Cardiac fibroblast (primary cell): ENCODE measurements at regions not wholly inside any gene's neighbourhood (a gene's known extent, or its start where the extent isn't known, plus 50 kb on each side); places are given as distances from the start of the nearest gene placed in this dataset.

ENCODE experiments used
- DNase-seq, 2 donors: peaks; one replicate each; pipeline versions ENCODE4 v3.0.0 to v3.0.0-alpha.2; 2010; ENCODE audit warnings: low read depth in 2 of 2
- H3K4me3 ChIP-seq, 2 donors: replicated peaks in 1 of 2; 1 replicate in 1 of 2; 2 replicates in 1 of 2; pipeline ENCODE4 v1.5.1; 2011; ENCODE audit warnings: low read depth in 2 of 2, low read length in 2 of 2, mild to moderate bottlenecking in 2 of 2, moderate library complexity in 1 of 2
- TF ChIP-seq, protein P1 (sequence below): IDR thresholded peaks from one replicate; pipeline ENCODE4 v1.5.1; 2011; ENCODE audit warnings: low read depth, mild to moderate bottlenecking, low read length, inconsistent platforms

DNA sequence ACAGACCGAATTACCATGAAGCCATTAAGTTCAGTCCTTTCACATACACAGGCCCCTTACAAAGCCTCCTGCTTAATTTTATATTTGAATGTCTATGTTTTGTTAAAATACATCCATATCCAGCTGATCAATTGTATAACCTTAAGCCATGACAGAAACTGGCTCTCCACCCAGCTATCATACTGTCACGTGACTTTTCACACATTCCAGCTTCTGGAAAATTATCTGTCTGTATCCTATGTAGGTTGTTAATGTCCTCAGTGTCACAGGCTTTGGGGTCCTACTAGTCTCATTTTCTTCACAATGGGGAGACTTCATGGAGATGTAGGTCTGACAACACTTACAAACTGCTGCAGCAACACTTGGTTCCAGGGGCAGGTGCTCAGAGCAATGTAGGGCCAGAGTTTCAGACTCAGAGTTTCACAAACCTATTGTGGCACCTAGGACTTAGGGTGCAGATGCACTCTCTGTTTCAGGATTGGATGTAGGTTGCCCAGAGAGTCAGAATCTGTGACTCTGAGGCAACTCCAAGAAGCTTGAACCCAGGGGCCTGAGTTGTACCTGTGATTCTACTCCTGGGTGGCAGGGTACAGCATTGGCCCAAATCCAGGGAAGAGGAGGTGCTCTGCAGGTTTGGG, 69.6 kb upstream of the PCDH20 start:
- TF ChIP-seq, protein P1, sequence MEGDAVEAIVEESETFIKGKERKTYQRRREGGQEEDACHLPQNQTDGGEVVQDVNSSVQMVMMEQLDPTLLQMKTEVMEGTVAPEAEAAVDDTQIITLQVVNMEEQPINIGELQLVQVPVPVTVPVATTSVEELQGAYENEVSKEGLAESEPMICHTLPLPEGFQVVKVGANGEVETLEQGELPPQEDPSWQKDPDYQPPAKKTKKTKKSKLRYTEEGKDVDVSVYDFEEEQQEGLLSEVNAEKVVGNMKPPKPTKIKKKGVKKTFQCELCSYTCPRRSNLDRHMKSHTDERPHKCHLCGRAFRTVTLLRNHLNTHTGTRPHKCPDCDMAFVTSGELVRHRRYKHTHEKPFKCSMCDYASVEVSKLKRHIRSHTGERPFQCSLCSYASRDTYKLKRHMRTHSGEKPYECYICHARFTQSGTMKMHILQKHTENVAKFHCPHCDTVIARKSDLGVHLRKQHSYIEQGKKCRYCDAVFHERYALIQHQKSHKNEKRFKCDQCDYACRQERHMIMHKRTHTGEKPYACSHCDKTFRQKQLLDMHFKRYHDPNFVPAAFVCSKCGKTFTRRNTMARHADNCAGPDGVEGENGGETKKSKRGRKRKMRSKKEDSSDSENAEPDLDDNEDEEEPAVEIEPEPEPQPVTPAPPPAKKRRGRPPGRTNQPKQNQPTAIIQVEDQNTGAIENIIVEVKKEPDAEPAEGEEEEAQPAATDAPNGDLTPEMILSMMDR: no peak
- H3K4me3 ChIP-seq: no peak overlapping the region
- no peak for DNase-seq

DNA sequence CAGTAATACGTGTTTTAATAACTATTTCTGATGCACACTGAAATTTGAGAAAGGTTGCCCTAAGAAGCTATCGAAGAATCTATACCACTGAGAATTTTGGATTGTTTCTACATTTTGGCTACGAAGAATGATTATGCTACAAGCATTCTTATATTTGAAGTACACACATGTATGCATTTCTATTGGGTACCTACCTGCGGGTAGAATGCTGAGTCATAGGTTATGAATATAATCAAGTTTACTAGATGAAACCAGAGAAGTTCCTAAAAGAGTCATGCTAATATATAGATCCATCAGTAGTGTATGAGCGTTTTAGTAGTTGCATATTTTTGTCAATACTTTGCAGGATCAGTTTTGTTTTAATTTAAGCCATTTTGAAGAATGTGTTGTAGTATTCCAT, 62.0 kb upstream of the PCDH20 start:
- no peak for DNase-seq
- TF ChIP-seq, protein P1: no peak
- no peak overlapping the region for H3K4me3 ChIP-seq

DNA sequence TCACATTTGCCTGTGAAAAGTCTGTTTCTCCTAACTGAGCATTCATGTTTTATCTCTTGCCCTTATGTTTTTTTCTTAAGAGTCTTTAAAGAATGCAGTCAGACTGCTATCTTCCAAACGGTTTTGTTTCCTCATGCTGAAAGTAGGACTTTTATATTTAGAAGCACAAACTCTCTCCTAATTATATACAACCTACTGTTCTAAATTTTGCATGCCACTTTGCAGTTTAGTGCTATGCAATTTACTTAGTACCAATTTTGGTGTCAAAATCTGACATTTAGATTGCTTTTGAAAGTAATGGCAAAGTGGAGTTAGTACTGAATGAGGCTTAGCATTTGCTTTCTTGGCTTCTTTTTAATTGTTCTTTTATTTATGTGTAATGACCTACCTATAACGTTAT, 55.1 kb upstream of the PCDH20 start:
- H3K4me3 ChIP-seq: no peak overlapping the region
- no peak for DNase-seq
- TF ChIP-seq, protein P1: no peak

DNA sequence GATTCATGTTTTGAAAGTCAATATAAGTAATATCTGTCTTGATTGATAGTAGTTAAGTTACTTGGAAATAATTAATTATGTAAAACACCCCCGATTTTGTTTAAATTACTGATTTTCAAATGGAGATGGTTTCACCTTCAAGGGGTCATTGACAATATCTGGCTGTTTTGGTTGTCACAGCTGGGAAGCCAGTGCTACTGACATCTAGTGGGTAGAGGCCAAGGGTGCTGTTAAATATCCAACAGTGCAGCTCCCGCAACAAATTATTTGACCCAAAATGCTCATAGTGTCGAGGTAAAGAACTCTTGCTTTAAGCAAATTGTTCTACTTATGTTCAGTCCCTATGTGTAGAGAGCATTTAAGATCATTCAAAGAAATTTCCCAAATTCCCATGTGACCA, 50.6 kb upstream of the PCDH20 start:
- no peak for DNase-seq
- no peak overlapping the region for H3K4me3 ChIP-seq
- TF ChIP-seq, protein P1: no peak
